Esophagus muscularis mucosa (tissue), 3 donors: ENCODE measurements at regions not wholly inside any gene's neighbourhood (a gene's known extent, or its start where the extent isn't known, plus 50 kb on each side); places are given as distances from the start of the nearest gene placed in this dataset.

Experiments
- EP300 ChIP-seq: sonication (generic); formaldehyde crosslinking; IDR thresholded peaks from one replicate; pipeline ENCODE4 v1.6.1; 2017; ENCODE audit warnings: antibody characterized with exemption
- TF ChIP-seq, protein P1 (sequence below), 3 experiments: fragments of 200-600 bp in 2 of 3; fragments of 450-650 bp in 1 of 3; sonication (generic) in 2 of 3; IDR thresholded peaks; one replicate each; pipeline ENCODE4 v1.5.1; 2017 to 2019; ENCODE audit warnings: antibody characterized with exemption in 3 of 3, mild to moderate bottlenecking in 2 of 3, moderate library complexity in 1 of 3

DNA sequence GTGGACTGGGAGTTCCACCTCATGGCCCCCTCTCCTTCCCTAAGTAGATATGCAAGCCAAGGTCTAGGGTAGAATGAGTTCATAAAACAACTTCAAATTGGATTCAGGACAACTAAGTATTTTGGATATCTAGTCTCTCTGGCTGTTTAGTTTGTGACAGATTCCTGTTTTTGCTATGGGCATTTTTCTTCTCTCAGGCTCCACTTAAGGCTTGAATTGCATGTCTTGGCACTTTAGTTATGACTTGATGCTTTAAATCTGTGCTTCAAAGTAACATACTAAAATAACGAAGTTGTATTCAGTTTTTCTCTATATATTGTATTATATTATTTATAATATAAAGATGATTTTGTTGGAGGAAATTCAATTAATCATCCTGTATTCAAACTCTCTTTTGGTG, 873.4 kb upstream of the MBL2 start:
- TF ChIP-seq EP300: no peak
- TF ChIP-seq, protein P1, sequence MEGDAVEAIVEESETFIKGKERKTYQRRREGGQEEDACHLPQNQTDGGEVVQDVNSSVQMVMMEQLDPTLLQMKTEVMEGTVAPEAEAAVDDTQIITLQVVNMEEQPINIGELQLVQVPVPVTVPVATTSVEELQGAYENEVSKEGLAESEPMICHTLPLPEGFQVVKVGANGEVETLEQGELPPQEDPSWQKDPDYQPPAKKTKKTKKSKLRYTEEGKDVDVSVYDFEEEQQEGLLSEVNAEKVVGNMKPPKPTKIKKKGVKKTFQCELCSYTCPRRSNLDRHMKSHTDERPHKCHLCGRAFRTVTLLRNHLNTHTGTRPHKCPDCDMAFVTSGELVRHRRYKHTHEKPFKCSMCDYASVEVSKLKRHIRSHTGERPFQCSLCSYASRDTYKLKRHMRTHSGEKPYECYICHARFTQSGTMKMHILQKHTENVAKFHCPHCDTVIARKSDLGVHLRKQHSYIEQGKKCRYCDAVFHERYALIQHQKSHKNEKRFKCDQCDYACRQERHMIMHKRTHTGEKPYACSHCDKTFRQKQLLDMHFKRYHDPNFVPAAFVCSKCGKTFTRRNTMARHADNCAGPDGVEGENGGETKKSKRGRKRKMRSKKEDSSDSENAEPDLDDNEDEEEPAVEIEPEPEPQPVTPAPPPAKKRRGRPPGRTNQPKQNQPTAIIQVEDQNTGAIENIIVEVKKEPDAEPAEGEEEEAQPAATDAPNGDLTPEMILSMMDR (IDR thresholded peaks at IDR 0.05): no peak
